Peyer's patch (tissue), 4 donors: ENCODE measurements at regions not wholly inside any gene's neighbourhood (a gene's known extent, or its start where the extent isn't known, plus 50 kb on each side); places are given as distances from the start of the nearest gene placed in this dataset.

Experiments
- DNase-seq, 3 donors: peaks; one replicate each; pipeline ENCODE4 v3.0.0-alpha.2; 2017 to 2019
- H3K27ac ChIP-seq, 4 donors: fragments of 200-600 bp; sonication (generic); one replicate each; pipeline ENCODE4 v1.5.1; 2016 to 2019
- H3K27me3 ChIP-seq, 2 donors: fragments of 200-600 bp; sonication (generic); one replicate each; pipeline ENCODE4 v1.5.1; 2019
- H3K36me3 ChIP-seq, 3 donors: fragments of 200-600 bp; sonication (generic); one replicate each; pipeline ENCODE4 v1.5.1; 2016 to 2019
- H3K4me1 ChIP-seq, 4 donors: fragments of 200-600 bp; sonication (generic); one replicate each; pipeline ENCODE4 v1.5.1; 2016 to 2019
- H3K4me3 ChIP-seq, 4 donors: fragments of 200-600 bp; sonication (generic); 1 replicate in 3 of 4; 2 replicates in 1 of 4; pipeline ENCODE4 v1.5.1; 2016 to 2019; ENCODE audit warnings: mild to moderate bottlenecking in 1 of 4
- H3K9me3 ChIP-seq, 4 donors: fragments of 200-600 bp; sonication (generic); one replicate each; pipeline ENCODE4 v1.5.1; 2016 to 2019; ENCODE audit warnings: mild to moderate bottlenecking in 1 of 4
- CTCF ChIP-seq, 6 experiments: fragments of 450-650 bp in 4 of 6; fragments of 200-600 bp in 2 of 6; sonication (generic) in 1 of 6; IDR thresholded peaks; one replicate each; pipeline ENCODE4 v1.5.1; 2017 to 2019; ENCODE audit warnings: antibody characterized with exemption in 6 of 6, mild to moderate bottlenecking in 3 of 6, moderate library complexity in 1 of 6
- POLR2A ChIP-seq, 2 donors: fragments of 450-650 bp; IDR thresholded peaks; one replicate each; pipeline ENCODE4 v1.5.1; 2017; ENCODE audit warnings: antibody characterized with exemption in 2 of 2, mild to moderate bottlenecking in 2 of 2, moderate library complexity in 2 of 2

- H3K4me3 ChIP-seq: no peak overlapping the region
- TF ChIP-seq POLR2A (IDR thresholded peaks at IDR 0.05) (no peak), CTCF (IDR thresholded peaks at IDR 0.05) (no peak)
- no peak for DNase-seq
- H3K4me1 ChIP-seq: no peaks in the 10 kb centered on the region
- H3K36me3 ChIP-seq: no peaks in the 10 kb centered on the region
- no peaks in the 10 kb centered on the region for H3K27me3 ChIP-seq
- H3K27ac ChIP-seq: no peak overlapping the region
- H3K9me3 ChIP-seq: peaks cover 0 to 1% (median 0%) of the 10 kb centered on the region in 4 donors
These were observed 53.6 kb upstream of the CST7 start for GRCh38 chr20:24895431-24895830.

GRCh38 chr20:24895898-24896658, 53.0 kb upstream of the CST7 start:
- peaks cover 0 to 4% (median 0%) of the 10 kb centered on the region in 4 donors for H3K9me3 ChIP-seq
- no peak overlapping the region for H3K4me3 ChIP-seq
- H3K4me1 ChIP-seq: no peaks in the 10 kb centered on the region
- no peaks in the 10 kb centered on the region for H3K27me3 ChIP-seq
- TF ChIP-seq POLR2A (IDR thresholded peaks at IDR 0.05): no peak
- no peak for TF ChIP-seq CTCF (IDR thresholded peaks at IDR 0.05)
- H3K36me3 ChIP-seq: no peaks in the 10 kb centered on the region
- DNase-seq: no peak
- H3K27ac ChIP-seq: no peak overlapping the region

GRCh38 chr20:24896984-24897383, 52.1 kb upstream of the CST7 start:
- no peak overlapping the region for H3K27ac ChIP-seq
- no peaks in the 10 kb centered on the region for H3K4me1 ChIP-seq
- no peak overlapping the region for H3K4me3 ChIP-seq
- H3K27me3 ChIP-seq: no peaks in the 10 kb centered on the region
- peaks cover 0 to 4% (median 0%) of the 10 kb centered on the region in 4 donors for H3K9me3 ChIP-seq
- no peaks in the 10 kb centered on the region for H3K36me3 ChIP-seq
- DNase-seq: no peak
- TF ChIP-seq POLR2A (IDR thresholded peaks at IDR 0.05) (no peak), CTCF (IDR thresholded peaks at IDR 0.05) (no peak)

- Histone ChIP-seq H3K27me3 (no peaks in the 10 kb centered on the region), H3K4me3 (no peak overlapping the region), H3K27ac (no peak overlapping the region), H3K9me3 (peaks cover 0 to 4% (median 0%) of the 10 kb centered on the region in 4 donors), H3K4me1 (no peaks in the 10 kb centered on the region), H3K36me3 (no peaks in the 10 kb centered on the region)
- no peak for DNase-seq
- no peak for TF ChIP-seq POLR2A (IDR thresholded peaks at IDR 0.05)
- TF ChIP-seq CTCF (IDR thresholded peaks at IDR 0.05): no peak
These were observed 51.1 kb upstream of the CST7 start for GRCh38 chr20:24897974-24898373.

GRCh38 chr20:24899153-24899552, 49.9 kb upstream of the CST7 start:
- Histone ChIP-seq H3K4me3 (no peak overlapping the region), H3K9me3 (peaks cover 0 to 4% (median 0%) of the 10 kb centered on the region in 4 donors), H3K27ac (no peak overlapping the region), H3K36me3 (no peaks in the 10 kb centered on the region), H3K4me1 (no peaks in the 10 kb centered on the region), H3K27me3 (no peaks in the 10 kb centered on the region)
- no peak for TF ChIP-seq CTCF (IDR thresholded peaks at IDR 0.05)
- TF ChIP-seq POLR2A (IDR thresholded peaks at IDR 0.05): no peak
- DNase-seq: no peak
